ENCODE measurements at regions not wholly inside any gene's neighbourhood (a gene's known extent, or its start where the extent isn't known, plus 50 kb on each side); places are given as distances from the start of the nearest gene placed in this dataset.

- no peak overlapping the region for H3K14ac ChIP-seq (ENCODE audit: insufficient read length)
- H3K27me3 ChIP-seq (replicated peaks in 1 of 4; ENCODE audit: control insufficient read depth in 3 of 4, extremely low read depth in 1 of 4, insufficient read depth in 3 of 4, low read length in 3 of 4) = no peaks in the 10 kb centered on the region
- no peaks in the 10 kb centered on the region for H3K79me2 ChIP-seq (ENCODE audit: control insufficient read depth in 1 of 2, insufficient read depth in 2 of 2, low read length in 2 of 2)
- no peak overlapping the region for H3K9ac ChIP-seq (replicated peaks in 1 of 4; ENCODE audit: extremely low read depth in 1 of 4, low read depth in 3 of 4, low read length in 3 of 4)
- no peak overlapping the region for H3K27ac ChIP-seq (ENCODE audit: low read depth, low read length)
- TF ChIP-seq HDAC6 (IDR thresholded peaks at IDR 0.05; ENCODE audit: low read depth, low read length) (no peak), POLR2A (IDR thresholded peaks at IDR 0.05; ENCODE audit: control extremely low read depth in 1 of 2, low read depth in 2 of 2, low read length in 2 of 2) (no peak), PHF8 (conservative IDR thresholded peaks at IDR 0.05; ENCODE audit: low read depth, low read length) (no peak), KDM1A (IDR thresholded peaks at IDR 0.05; ENCODE audit: borderline replicate concordance, low read length) (no peak), RBBP5 (IDR thresholded peaks at IDR 0.05; ENCODE audit: borderline replicate concordance, low read depth, low read length) (no peak)
- TF ChIP-seq, protein P1, sequence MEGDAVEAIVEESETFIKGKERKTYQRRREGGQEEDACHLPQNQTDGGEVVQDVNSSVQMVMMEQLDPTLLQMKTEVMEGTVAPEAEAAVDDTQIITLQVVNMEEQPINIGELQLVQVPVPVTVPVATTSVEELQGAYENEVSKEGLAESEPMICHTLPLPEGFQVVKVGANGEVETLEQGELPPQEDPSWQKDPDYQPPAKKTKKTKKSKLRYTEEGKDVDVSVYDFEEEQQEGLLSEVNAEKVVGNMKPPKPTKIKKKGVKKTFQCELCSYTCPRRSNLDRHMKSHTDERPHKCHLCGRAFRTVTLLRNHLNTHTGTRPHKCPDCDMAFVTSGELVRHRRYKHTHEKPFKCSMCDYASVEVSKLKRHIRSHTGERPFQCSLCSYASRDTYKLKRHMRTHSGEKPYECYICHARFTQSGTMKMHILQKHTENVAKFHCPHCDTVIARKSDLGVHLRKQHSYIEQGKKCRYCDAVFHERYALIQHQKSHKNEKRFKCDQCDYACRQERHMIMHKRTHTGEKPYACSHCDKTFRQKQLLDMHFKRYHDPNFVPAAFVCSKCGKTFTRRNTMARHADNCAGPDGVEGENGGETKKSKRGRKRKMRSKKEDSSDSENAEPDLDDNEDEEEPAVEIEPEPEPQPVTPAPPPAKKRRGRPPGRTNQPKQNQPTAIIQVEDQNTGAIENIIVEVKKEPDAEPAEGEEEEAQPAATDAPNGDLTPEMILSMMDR (IDR thresholded peaks at IDR 0.05; ENCODE audit: control extremely low read depth in 1 of 3, insufficient read depth in 1 of 3, low read depth in 1 of 3, low read length in 3 of 3) = no peak
- no peak for FAIRE-seq
- no peak overlapping the region for H2BK12ac ChIP-seq (ENCODE audit: low read depth, low read length)
- H3K4me2 ChIP-seq (ENCODE audit: insufficient read depth in 1 of 2, low read depth in 2 of 2, low read length in 2 of 2) = no peak overlapping the region
- ChIA-PET POLR2A (ENCODE audit: partially characterized antibody) (interaction anchor here (0.6 kb wide), 1 partner anchor 384 kb away, joined by 3 read pairs; no protein-coding TSS in a partner anchor), CTCF (ENCODE audit: partially characterized antibody) (interaction anchor here (0.9 to 2.8 kb wide), 18 partner anchors 12 to 781 kb away, joined by 3 to 43 read pairs (median 5); partner anchors contain the start of gene SAMD5)
- no peaks in the 10 kb centered on the region for H3K36me3 ChIP-seq (ENCODE audit: control insufficient read depth in 2 of 4, insufficient read depth in 4 of 4, low read length in 3 of 4)
- no peak overlapping the region for H3K56ac ChIP-seq (replicated peaks; ENCODE audit: insufficient read length, low read depth, low read length)
- H2AK5ac ChIP-seq (ENCODE audit: low read depth, low read length) = no peak overlapping the region
- no peak for DNase-seq (ENCODE audit: low read depth in 1 of 2, low spot score in 2 of 2)
- H3K23ac ChIP-seq (ENCODE audit: insufficient read length) = no peak overlapping the region
- no peak overlapping the region for H2BK15ac ChIP-seq (ENCODE audit: low read length)
- H3K4me3 ChIP-seq (ENCODE audit: extremely low read depth in 1 of 4, insufficient read depth in 2 of 4, low read depth in 3 of 4, low read length in 4 of 4) = no peak overlapping the region
- 83% methylated on average over 4 of the region's 4 CpGs; no CpG with 5 or more reads in 1 of the 2 experiments for WGBS, 2 experiments (ENCODE audit: extremely low coverage in 1 of 2, insufficient coverage in 1 of 2, insufficient read length in 1 of 2, insufficient replicate concordance in 2 of 2, low coverage in 1 of 2, low lambda C conversion rate in 2 of 2, missing lambda C conversion rate in 1 of 2)
- H2AFZ ChIP-seq (ENCODE audit: low read length) = no peak overlapping the region
- H3K4ac ChIP-seq (replicated peaks; ENCODE audit: insufficient read length, low read depth, low read length) = no peak overlapping the region
- no peak overlapping the region for H2BK120ac ChIP-seq (replicated peaks; ENCODE audit: low read depth, low read length)
- no peaks in the 10 kb centered on the region for H3K9me3 ChIP-seq (ENCODE audit: insufficient read depth in 2 of 2, low read depth in 1 of 2, low read length in 1 of 2)
- no peaks in the 10 kb centered on the region for H3K23me2 ChIP-seq (ENCODE audit: low read depth, low read length)
- H2BK20ac ChIP-seq (ENCODE audit: low read length) = no peak overlapping the region
- H4K91ac ChIP-seq (replicated peaks; ENCODE audit: insufficient read length, low read length) = no peak overlapping the region
- no peak overlapping the region for H3K18ac ChIP-seq (ENCODE audit: extremely low read depth, low read length)
- no peaks in the 10 kb centered on the region for H4K20me1 ChIP-seq (replicated peaks in 1 of 2; ENCODE audit: control insufficient read depth in 1 of 2, insufficient read depth in 2 of 2, low read length in 2 of 2)
- H3K4me1 ChIP-seq (replicated peaks in 1 of 4; ENCODE audit: control insufficient read depth in 3 of 4, insufficient read depth in 4 of 4, low read length in 3 of 4) = no peaks in the 10 kb centered on the region; a peak in 1 of 7 replicates
- H3K79me1 ChIP-seq (ENCODE audit: low read depth, low read length) = no peaks in the 10 kb centered on the region
- H2BK5ac ChIP-seq (ENCODE audit: low read depth, low read length) = no peak overlapping the region
- no peak overlapping the region for H4K5ac ChIP-seq (ENCODE audit: insufficient read length, low read depth, low read length)
- H4K8ac ChIP-seq (ENCODE audit: extremely low read depth, insufficient read depth, low read length) = no peak overlapping the region
Observed at GRCh38 chr6:148164645-148165044, 178.0 kb upstream of the SASH1 start.

Data from H1 (cell line).